Endometrial microvascular endothelial cells (primary cell): ENCODE measurements at regions not wholly inside any gene's neighbourhood (a gene's known extent, or its start where the extent isn't known, plus 50 kb on each side); places are given as distances from the start of the nearest gene placed in this dataset.

ENCODE experiments used
- in situ Hi-C: cut with HindIII; loops from 2 replicates; pipeline ENCODE4 v1.10.0; 2017; ENCODE audit warnings: low sequenced_read_pairs, low pct_unique_long_range_greater_than_20kb; ENCODE audit errors: inconsistent ontology term

DNA sequence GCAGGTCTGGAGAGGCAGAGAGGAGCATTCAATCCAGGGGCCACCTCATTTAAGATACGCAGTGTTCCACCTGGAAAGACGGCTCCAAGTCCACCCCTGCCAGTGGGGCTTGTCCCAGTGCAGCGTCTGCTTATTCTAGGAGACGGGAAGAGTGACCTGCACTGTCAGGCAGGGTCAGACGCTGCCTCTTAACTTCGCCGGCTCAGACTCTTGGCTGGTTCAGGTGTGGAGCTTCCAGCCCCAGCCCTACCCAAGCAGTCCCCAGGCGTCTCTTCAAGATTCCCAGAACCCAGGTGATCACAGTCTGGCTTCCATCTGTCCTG is 208.5 kb downstream of the TFCP2L1 start:
- in situ Hi-C loops: no loop called here

DNA sequence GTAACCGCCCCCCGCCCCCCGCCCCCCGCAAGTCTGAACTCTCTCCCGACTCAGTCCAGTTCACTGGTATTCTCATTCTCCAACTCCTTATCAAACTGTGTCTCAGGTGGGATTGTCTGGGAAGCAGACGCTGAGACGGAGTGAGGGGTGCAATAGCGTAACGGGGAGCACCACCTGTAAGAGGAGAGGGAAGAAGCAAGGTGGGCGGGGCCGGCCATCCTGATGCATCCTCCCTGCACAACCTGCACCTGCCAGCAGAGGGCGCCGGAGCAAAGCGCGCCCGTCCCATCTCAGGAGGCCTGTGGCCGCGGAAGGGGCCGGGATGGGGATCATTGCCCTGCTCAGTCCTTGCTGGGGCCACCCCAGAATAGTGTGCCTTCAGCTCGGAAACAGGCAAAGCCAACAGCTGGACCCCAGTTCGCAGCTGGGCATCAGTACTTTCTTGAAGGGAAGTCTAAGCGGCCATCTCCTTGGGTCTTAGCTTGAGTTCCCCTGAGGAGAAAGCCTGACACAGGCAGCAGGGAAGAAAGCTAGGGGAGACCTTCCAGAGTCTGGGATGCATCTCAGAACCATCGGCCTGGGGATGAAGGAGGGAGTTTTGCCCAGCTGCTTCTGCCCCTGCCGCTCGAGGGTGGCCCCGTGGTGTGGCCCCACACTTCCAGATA is 208.0 kb downstream of the TFCP2L1 start:
- in situ Hi-C loops: no loop called here

DNA sequence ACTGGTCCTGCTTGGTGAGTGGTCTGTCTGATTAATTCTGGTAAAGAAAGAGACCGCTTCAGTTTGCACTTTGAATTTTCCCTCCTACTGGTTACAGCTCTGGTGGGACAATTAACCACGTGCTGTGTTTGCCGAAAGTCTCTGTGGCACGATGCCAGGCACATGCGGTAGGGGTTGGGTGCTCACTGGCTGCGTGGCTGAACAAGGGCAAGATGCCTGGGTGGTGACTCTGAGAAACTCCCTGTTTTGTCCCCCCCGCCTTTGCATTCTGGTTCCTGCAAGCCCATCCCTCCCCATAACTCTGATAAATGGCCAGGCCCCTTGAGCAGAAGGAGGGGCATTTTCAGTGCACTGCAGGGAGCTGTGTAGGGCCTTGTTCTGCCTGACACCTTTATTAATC is 206.1 kb downstream of the TFCP2L1 start:
- in situ Hi-C loops: no loop called here

DNA sequence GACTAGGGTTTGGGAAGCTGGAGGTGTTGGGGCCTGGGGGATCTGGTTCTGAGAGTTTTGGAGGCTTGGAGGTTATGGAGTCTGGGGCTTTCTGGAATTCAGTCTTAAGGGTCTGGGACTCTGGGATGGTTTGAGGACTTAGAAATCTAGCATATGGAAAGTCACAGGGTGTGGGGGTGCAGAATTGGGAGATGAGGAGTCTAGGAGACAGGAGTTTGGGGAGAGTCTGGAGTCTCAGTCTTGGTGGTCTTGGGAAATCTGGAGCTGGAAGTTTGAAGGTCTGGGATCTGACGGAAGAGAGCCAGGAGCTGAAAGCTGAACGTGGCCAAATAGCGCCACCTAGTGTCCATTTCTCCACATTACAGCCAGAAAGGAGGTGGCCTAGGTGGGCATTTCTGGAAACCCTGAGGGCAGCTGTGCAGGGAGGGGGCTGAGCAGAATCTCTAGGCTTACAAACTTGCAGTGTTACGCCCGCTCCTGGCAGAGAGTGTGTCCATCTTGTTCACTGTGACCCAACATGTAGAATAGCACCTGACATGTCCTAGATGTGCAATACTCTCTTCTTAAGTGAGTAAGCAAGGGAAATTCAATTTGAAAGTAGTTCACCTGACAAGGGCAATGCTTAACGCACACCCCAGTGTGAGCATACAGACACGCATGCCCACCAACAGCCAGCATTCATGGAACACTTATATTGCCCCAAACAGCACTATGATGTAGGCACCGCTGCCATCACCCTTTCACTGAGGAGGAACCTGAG is 204.8 kb downstream of the TFCP2L1 start:
- in situ Hi-C loops: no loop called here

DNA sequence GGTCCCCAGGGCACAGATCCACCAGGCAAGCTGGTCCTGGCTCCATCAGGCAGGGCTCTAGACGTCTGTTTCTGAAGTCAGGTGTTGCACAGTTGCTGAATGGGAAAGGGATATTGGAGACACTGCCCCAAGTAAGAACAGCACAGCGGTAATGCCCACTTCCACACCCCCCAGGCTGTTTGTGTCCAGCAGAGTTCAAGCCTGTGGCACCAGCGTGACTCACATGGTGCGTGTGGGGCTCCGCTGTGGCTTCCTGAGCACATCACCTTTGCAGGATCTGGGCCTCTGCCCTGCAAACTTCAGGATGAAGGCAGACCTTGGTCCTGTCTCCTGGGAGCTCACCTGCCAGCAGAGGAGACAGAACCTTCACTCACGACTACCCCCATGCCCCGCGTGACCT is 203.3 kb downstream of the TFCP2L1 start:
- in situ Hi-C loops: no loop called here

DNA sequence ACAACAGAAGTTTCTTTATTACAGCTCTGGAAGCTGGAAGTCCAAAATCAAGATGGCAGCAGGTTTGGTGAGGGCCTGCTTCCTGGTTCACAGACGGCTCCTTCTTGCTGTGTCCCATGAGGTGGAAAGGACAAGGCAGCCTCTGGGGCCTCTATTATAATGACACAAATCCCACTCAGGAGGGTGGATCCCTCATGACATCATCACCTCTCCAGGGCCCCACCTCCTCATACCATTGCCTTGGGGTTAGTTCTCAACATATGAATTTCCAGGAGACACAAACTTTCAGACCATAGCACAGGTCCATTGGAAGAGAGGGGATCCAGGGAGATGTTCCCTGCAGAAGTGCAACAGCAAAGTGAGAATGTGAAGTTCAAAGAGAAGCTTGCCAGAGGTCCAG is 202.8 kb downstream of the TFCP2L1 start:
- in situ Hi-C loops: no loop called here

DNA sequence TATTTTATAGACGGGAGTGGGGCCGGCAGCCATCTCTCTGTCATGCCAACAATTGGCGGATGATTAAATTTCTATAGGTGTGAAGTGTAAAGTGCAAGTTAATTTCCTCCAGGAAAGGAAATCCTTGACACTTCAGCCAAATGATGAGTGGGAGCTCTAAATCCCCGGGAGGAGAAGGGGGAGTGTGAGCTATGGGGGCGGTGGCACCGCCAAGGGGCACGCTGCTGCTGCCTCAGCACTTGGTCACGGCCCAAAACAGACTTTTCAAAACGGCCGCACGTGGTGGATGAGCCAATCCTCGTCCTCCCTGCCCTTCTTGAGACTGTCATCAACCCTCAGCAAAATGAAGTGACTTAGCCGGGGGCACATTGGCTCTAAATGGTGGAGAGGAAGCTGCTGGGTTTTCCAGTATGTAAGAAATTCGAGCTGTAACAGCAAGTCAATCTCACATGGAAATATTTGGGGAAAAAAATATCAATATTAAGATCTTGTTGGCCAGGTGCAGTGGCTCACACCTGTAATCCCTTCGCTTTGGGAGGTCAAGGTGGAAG is 200.8 kb downstream of the TFCP2L1 start:
- in situ Hi-C loops: no loop called here

DNA sequence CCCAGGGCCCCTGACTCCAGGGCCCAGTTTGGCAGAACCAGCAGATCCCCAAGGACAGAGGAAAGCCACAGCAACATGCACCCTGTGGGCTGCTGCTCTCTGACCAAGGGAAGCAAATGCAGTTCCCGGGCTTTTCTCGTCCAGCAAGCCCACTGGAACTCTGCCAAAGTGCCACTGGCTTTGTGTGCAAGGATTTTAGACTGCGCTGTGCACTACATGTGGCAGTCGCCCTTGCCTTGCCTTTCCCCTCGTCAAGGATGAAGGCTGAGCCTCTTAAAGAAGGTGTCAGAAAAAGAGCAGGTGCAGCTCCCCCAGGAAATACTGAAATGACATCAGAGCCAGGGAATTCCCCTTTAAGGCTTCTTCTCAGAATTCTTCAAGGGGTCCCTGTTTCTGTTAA is 199.2 kb downstream of the TFCP2L1 start:
- in situ Hi-C loops: no loop called here

DNA sequence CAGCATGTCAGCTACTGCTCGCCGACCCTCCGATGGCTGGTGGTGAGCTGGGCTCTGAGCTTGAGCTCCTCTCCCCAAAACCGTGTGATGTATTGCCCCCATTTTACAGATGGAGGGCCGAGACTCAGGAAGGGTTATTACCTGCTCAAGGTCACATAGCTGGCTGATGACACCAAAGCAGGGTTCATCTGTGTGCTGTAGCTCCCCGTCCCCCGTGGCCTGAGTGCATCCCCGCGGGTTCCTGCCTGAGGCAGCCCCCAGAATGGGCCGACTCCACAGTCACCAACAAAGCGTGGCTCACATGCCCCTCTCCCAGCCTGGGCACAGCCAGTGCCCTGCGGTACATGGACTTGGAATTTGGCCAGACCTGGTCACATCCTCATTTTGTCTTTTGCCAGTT is 198.6 kb downstream of the TFCP2L1 start:
- in situ Hi-C loops: no loop called here

DNA sequence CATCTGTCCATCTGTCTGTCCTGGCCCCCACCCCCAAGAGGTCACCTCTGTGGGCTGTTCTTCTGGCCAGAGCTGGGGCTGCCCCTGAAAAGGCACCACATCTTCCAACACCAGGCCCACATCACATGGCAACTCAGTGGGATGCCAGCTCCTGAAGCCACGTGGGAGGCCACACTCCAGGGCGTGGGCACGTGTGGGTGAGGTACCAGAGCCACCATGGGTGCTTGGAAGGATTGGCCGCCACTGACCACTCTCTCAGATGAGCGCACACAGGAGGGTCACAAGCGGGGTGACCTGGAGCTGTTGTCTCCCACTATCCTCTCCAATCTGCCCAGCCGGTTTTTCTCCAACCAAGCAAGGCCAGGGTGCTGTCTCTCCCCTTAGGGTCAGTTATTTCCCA is 197.9 kb downstream of the TFCP2L1 start:
- in situ Hi-C loops: no loop called here

DNA sequence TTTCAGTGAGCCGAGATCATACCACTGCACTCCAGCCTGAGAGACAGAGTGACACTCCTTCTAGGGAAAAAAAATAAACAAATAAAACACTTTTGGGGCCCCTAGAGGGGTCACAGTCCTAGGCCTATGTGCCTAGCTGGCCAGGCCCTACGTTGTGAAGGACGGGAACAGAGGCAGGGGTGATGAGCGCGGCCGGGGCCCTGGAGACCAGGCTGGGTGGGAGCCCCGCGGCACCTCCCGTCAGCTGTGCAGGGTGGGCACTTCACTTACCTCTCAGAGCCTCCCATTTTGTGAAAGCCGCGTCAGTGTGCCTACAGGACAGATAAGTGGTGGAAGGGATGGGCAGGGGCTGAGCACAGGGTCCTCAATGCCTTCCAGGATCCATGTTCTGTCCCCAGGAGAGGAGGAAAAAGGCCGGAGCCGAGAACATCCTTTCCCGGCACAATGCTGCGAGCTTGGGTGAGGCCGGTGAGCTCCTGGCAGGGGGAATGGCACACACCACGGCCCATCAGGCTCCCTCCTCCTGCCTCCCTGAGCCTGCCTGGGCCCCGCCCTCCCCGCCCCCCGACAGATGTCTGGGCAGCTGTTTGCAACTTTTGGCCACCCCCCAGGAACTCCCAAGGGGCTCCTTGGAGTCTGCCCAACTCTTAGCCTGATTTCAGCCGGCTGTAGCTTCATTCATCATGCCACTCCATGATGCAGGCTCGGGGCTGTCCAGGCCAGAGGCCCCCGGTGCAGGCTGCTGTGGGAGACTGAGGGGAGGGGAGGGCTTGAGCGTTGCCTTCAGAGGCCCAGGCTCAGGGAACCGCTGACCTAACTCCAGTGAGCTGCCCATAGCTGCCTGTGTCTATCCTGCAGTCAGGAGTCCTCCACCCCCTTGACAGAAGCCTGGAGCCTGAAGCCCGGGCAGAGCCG is 196.5 kb downstream of the TFCP2L1 start:
- in situ Hi-C loops: no loop called here

DNA sequence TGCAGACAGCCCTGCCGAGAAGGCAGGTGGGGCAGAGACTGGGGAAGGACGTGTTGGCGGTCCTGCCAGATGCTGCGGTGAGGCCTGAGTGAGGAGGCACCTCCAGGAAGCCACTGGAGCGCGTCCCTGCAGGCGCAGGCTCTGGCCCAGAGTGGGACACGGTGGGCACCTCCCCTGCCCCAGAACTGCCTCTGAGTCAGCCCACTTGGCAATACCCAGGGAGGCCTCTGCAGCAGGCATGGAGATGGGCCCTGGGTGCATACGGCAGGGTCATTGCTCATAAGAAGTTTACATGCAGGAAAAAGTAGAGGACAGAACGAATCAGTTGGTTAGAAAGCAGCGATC is 195.9 kb downstream of the TFCP2L1 start:
- in situ Hi-C loops: no loop called here

DNA sequence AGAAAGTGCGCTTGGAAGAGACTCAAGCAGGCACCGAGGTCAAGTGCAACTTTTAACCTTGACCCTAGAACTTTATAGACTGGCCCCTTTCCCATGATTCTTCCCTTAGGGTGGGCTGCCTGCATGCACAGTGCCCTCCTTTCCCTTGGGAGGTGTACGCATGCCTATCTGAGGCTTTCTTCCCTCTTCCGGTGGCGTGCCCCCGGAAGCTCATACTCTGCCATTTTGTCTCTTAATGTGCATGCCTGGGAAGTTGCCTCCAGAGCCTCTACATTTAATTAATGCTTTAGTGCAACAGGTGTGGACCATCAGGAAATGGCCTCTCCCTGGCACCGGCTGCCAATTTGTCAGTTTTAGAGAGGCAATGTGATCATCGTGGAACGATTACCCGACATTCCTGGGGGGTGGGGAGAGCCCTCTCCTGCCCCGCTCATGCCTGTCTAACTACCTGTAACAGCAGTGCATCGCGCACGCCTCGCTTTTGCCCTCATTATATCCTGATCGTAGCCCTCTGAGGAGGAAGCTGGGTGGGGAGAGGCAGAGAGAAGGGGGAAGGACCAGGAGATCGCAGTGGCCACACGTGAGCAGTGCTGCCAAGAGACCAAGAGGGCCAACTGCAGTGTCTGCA is 194.8 kb downstream of the TFCP2L1 start:
- in situ Hi-C loops: no loop called here

DNA sequence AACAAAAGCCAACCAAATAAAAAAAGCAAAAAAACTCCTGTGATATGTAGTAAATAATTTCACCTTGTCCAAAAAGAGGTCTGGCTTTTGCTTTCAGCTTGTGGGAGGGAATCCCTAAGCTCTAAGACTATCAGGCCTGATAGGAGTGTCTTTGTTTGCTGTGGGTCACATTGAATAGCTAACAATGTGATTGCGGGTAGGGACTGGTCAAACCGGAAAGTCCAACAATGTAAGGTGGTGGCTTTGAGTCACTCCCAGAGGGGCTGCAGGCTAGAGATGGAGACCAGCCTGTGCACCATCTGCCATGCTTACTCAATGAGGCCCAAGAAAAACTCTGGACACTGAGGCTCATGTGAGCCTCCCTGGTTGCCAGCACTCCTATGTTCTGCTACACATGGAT is 192.9 kb downstream of the TFCP2L1 start:
- in situ Hi-C loops: no loop called here

DNA sequence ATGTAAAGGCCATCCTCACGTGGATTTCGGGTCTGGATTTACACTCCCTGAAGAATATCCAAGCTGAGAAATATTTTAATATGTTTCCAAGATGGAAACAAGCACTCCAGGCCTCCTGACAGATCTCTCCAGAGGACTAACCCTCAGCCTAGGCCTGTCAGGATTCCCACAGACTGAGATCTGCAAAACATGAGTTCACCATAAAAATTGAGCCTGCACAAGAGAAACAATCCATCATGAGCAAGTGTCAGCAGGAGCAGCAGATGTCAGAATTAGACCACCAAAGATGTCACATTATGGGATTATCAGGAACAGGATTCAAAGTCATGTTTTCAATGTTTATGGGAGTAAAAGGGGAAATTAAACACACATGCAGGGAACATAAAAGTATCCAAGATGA is 191.3 kb downstream of the TFCP2L1 start:
- in situ Hi-C loops: no loop called here

DNA sequence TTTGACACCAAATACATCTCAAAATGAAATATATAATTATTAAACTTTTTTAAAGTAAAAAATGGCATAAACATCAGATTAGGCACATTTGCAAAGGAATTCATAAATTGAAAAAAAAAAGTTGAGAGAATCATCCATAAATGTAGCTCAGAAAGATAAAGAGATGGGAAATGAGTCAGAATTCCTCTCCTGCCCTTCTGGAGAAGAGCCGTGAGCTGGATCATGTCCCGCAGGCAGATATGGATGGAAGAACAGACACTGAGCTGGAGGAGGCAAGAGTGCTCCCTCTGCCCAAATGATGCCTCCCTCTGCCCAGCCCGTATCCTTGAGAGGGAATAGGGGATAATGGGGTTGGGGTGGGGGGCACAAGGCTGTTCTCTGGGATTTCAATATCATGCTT is 190.9 kb downstream of the TFCP2L1 start:
- in situ Hi-C loops: no loop called here

DNA sequence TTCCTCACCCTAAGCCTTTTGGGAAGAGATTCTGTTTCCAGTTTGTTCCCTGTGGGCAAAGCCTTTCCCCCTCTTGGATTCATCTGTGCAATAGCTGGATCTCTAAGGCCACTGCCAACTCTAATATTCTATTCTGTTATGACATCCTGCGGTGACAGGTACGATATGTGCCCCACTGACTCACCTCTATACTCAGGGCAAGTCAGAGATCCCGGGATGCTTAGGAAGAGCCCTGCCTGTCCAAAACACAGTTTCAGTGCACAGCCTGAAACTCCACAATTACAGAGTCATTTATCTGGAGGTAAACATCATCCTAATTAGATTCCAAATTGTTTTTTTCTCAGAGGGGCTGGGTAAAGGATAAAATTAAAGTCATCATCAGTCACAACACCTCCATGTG is 190.2 kb downstream of the TFCP2L1 start:
- in situ Hi-C loops: no loop called here

DNA sequence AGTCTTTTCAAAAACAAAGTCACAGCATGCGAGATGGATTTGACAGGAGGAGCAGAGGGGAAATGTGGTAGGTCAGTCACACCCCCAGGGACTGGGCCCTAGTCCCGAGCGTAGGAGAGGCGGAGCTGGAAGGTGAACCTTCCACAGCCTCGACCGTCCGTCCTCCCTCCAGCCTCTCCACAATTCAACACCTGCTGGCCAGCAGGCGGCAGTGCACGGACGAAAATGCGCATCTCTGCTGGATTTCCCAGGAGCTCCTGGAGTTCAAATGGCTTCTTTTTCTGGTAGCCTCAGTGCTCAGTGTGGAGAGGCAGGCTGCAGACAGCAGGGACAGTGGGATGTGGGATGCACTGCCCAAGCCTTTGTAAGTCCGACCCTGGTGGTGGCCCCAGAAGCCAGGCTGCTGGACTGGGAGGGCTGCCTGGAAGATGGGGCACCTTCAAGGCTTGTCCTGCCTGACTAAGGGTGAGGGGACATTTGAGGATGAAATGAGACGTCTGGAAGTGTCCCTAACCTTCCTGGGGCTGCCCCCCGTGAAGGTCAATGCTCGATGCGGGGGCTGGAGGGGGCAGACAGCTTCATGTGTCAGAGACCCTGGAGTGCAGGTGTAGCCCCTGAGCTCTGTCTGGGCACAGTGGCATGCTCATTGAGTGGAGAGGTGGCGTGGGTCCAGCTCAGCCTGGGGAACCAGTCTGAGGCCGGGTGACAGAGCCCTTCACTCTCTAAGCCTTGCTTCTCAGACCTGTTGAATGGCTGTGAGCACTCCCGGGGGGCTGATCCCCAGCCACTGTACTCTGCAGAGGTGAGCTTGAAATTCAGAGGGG is 189.5 kb downstream of the TFCP2L1 start:
- in situ Hi-C loops: no loop called here

DNA sequence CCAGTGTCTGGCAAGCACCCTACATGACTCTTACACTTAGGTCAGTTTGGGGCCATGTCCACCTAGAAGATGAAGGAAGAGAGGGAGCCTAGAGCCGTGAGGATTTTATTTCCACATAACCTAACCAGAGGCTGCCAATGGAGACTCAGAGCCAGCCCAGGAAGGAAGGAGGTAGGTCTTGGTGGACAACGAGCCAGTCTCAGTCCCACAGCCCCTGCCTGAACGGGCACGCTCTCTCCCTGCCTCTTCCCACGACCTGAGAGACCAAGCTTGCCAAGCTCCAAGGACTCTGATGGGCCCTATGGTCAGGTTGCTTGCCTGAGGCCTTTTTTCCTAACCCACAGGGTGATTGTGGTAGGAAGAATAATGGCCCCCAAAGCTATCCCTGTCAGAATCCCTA is 188.4 kb downstream of the TFCP2L1 start:
- in situ Hi-C loops: no loop called here
